Spleen (tissue), 7 donors: ENCODE measurements at regions not wholly inside any gene's neighbourhood (a gene's known extent, or its start where the extent isn't known, plus 50 kb on each side); places are given as distances from the start of the nearest gene placed in this dataset.

Experiments
- POLR2A ChIP-seq, 3 donors: fragments of 450-650 bp; IDR thresholded peaks; one replicate each; pipeline ENCODE4 v1.5.1; 2017; ENCODE audit warnings: antibody characterized with exemption in 3 of 3, mild to moderate bottlenecking in 1 of 3
- POLR2AphosphoS5 ChIP-seq, 3 donors: sonication (generic); formaldehyde crosslinking; IDR thresholded peaks; one replicate each; pipeline ENCODE4 v1.5.1; 2017; ENCODE audit warnings: antibody characterized with exemption in 3 of 3
- TF ChIP-seq, protein P1 (sequence below), 11 experiments: fragments of 200-600 bp in 7 of 11; fragments of 450-650 bp in 4 of 11; sonication (generic) in 4 of 11; IDR thresholded peaks in 8 of 11; conservative IDR thresholded peaks in 3 of 11; 1 replicate in 7 of 11; 2 replicates in 4 of 11; pipeline versions ENCODE4 v1.4.0 to v1.8.0; 2016 to 2021; ENCODE audit warnings: antibody characterized with exemption in 11 of 11, inconsistent platforms in 4 of 11, mild to moderate bottlenecking in 1 of 11
- donor health status: DM: no; HTN: no; CAD: no; lungs with moderate emphysema.
- donor health status: DM: no; HTN: no; CAD: no.
- donor health status: DM: no; HTN: no; CAD: no.

DNA sequence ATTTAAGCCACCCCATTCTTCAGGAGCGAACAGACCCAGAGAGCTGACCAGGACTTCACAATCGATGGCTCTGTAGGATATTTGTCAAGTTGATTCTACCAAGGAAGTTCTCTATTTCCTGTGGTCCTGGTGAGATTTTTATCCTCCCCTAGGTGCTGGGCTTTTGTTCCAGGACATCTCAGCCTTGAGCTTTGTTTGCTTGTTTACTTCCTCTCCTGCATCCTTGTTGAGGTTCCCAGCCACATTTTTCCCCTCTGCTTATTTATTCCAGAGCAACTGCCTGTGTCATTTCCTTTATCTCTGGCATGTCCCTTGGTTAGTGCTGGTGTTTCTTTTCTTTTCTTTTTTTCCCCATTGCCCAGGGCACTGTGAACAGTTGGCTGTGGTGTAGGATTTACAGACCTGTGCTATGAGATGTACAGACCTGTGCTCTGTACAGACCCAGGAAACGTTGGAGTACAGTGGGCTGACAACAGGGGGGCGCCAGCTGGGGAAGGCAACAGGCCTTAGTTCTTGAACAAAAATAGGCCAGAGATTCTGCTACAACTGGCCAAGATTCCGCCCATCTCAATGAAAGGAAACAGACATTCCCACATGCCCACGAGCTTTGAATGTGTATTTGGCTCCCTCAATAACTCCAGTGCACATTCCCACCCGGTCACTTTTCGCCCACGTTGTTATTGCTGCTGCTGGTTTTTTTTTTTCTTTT, 235.9 kb upstream of the DDI1 start:
- TF ChIP-seq, protein P1, sequence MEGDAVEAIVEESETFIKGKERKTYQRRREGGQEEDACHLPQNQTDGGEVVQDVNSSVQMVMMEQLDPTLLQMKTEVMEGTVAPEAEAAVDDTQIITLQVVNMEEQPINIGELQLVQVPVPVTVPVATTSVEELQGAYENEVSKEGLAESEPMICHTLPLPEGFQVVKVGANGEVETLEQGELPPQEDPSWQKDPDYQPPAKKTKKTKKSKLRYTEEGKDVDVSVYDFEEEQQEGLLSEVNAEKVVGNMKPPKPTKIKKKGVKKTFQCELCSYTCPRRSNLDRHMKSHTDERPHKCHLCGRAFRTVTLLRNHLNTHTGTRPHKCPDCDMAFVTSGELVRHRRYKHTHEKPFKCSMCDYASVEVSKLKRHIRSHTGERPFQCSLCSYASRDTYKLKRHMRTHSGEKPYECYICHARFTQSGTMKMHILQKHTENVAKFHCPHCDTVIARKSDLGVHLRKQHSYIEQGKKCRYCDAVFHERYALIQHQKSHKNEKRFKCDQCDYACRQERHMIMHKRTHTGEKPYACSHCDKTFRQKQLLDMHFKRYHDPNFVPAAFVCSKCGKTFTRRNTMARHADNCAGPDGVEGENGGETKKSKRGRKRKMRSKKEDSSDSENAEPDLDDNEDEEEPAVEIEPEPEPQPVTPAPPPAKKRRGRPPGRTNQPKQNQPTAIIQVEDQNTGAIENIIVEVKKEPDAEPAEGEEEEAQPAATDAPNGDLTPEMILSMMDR (IDR thresholded peaks at IDR 0.05 in 8 of 11, conservative IDR thresholded peaks at IDR 0.05 in 3 of 11), result no peak
- TF ChIP-seq POLR2A (IDR thresholded peaks at IDR 0.05), result no peak
- no peak for TF ChIP-seq POLR2AphosphoS5 (IDR thresholded peaks at IDR 0.05)
